ENCODE measurements at regions not wholly inside any gene's neighbourhood (a gene's known extent, or its start where the extent isn't known, plus 50 kb on each side); places are given as distances from the start of the nearest gene placed in this dataset.

DNA sequence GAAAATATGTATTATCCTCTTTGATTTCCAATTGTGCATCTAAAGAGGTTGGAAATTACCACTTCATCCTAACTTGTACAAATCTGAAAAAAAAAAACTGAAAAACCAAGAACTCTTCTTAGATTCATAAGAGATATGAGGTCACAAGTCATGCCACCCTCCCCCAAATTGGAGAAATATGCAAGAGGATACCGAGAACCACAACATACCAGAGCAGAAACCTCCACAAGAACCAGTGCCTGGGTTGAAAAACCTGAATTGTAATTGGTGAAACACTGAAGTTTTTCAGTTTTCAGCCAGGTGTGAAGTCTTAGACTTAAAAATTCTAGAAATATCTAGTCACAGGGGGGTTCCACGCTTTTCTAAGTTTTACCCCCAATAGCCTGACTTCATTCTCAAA lies 1029.5 kb upstream of the LRRTM1 start:
- TF ChIP-seq POLR2AphosphoS5 (IDR thresholded peaks at IDR 0.05; ENCODE audit: borderline replicate concordance, low read depth, low read length) = no peak
- no peak for TF ChIP-seq EZH2 (IDR thresholded peaks at IDR 0.05)

Data from SK-N-MC (cell line).